WTC11 (cell line): ENCODE measurements at regions not wholly inside any gene's neighbourhood (a gene's known extent, or its start where the extent isn't known, plus 50 kb on each side); places are given as distances from the start of the nearest gene placed in this dataset.

Source experiments
- ESRRA ChIP-seq: sonication (generic); formaldehyde crosslinking; IDR thresholded peaks from 2 replicates; pipeline ENCODE4 v1.8.1; 2022; ENCODE audit warnings: mild to moderate bottlenecking, missing genetic modification reagents, borderline replicate concordance
- IRF2 ChIP-seq: sonication (generic); formaldehyde crosslinking; IDR thresholded peaks from 2 replicates; pipeline ENCODE4 v1.8.0; 2022; ENCODE audit warnings: low read depth, missing genetic modification reagents, borderline replicate concordance
- JUN ChIP-seq: sonication (generic); formaldehyde crosslinking; IDR thresholded peaks from 2 replicates; pipeline ENCODE4 v1.8.0; 2023; ENCODE audit warnings: mild to moderate bottlenecking, missing genetic modification reagents
- NR1H2 ChIP-seq: sonication (generic); formaldehyde crosslinking; IDR thresholded peaks from 2 replicates; pipeline ENCODE4 v1.9.0; 2021; ENCODE audit warnings: mild to moderate bottlenecking, moderate library complexity, missing genetic modification reagents
- RORB ChIP-seq: fragments of 250-450 bp; sonication (Bioruptor Pico); IDR thresholded peaks from 2 replicates; pipeline ENCODE4 v1.9.0; 2021; ENCODE audit warnings: mild to moderate bottlenecking
- SP1 ChIP-seq: sonication (generic); formaldehyde crosslinking; conservative IDR thresholded peaks from 2 replicates; pipeline ENCODE4 v1.8.1; 2022; ENCODE audit warnings: missing genetic modification reagents
- TF ChIP-seq, protein P1 (sequence below): sonication (generic); formaldehyde crosslinking; IDR thresholded peaks from 2 replicates; pipeline ENCODE4 v1.8.0; 2023; ENCODE audit warnings: mild to moderate bottlenecking, missing genetic modification reagents
- TF ChIP-seq, protein P2 (sequence below): sonication (generic); formaldehyde crosslinking; IDR thresholded peaks from 2 replicates; pipeline ENCODE4 v1.8.1; 2023; ENCODE audit warnings: mild to moderate bottlenecking, missing genetic modification reagents, borderline replicate concordance
- TF ChIP-seq, protein P3 (sequence below): fragments of 200-600 bp; IDR thresholded peaks from 2 replicates; pipeline ENCODE4 v1.8.0; 2022; ENCODE audit warnings: antibody characterized with exemption
- TF ChIP-seq, protein P4 (sequence below): sonication (generic); formaldehyde crosslinking; IDR thresholded peaks from 2 replicates; pipeline ENCODE4 v1.8.1; 2022; ENCODE audit warnings: low read depth, missing genetic modification reagents, borderline replicate concordance
- TF ChIP-seq, protein P5 (sequence below): sonication (generic); formaldehyde crosslinking; IDR thresholded peaks from 2 replicates; pipeline ENCODE4 v1.8.1; 2023; ENCODE audit warnings: mild to moderate bottlenecking, missing genetic modification reagents, moderate library complexity
- TF ChIP-seq, protein P6 (sequence below): sonication (generic); formaldehyde crosslinking; IDR thresholded peaks from 2 replicates; pipeline ENCODE4 v1.8.1; 2022; ENCODE audit warnings: mild to moderate bottlenecking, moderate library complexity, missing genetic modification reagents
- TF ChIP-seq, protein P7 (sequence below): sonication (generic); formaldehyde crosslinking; IDR thresholded peaks from 2 replicates; pipeline ENCODE4 v1.8.1; 2023; ENCODE audit warnings: mild to moderate bottlenecking, missing genetic modification reagents

DNA sequence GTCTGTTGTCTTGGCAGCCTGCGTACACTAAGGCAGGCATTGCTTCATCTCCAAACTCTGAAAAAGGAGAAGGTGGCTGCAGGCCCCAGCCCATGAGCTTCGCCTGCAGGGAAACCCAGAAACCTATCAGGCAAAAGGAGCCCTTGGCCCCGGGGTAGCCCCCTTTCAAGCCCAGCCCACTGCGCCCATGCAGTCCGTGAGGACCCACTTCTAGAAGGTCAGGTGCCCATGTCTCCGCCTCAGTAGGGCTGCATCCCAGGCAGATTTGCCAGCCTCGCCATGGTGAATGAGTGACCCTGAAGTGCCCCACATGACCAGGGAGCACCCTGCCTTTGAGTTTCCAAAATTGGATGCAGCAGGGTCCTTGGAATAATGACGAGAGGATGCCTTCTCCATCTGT is 1158.4 kb downstream of the BRD1 start:
- TF ChIP-seq, protein P1, sequence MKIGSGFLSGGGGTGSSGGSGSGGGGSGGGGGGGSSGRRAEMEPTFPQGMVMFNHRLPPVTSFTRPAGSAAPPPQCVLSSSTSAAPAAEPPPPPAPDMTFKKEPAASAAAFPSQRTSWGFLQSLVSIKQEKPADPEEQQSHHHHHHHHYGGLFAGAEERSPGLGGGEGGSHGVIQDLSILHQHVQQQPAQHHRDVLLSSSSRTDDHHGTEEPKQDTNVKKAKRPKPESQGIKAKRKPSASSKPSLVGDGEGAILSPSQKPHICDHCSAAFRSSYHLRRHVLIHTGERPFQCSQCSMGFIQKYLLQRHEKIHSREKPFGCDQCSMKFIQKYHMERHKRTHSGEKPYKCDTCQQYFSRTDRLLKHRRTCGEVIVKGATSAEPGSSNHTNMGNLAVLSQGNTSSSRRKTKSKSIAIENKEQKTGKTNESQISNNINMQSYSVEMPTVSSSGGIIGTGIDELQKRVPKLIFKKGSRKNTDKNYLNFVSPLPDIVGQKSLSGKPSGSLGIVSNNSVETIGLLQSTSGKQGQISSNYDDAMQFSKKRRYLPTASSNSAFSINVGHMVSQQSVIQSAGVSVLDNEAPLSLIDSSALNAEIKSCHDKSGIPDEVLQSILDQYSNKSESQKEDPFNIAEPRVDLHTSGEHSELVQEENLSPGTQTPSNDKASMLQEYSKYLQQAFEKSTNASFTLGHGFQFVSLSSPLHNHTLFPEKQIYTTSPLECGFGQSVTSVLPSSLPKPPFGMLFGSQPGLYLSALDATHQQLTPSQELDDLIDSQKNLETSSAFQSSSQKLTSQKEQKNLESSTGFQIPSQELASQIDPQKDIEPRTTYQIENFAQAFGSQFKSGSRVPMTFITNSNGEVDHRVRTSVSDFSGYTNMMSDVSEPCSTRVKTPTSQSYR (CRISPR knock-in tag), result no peak
- TF ChIP-seq, protein P2, sequence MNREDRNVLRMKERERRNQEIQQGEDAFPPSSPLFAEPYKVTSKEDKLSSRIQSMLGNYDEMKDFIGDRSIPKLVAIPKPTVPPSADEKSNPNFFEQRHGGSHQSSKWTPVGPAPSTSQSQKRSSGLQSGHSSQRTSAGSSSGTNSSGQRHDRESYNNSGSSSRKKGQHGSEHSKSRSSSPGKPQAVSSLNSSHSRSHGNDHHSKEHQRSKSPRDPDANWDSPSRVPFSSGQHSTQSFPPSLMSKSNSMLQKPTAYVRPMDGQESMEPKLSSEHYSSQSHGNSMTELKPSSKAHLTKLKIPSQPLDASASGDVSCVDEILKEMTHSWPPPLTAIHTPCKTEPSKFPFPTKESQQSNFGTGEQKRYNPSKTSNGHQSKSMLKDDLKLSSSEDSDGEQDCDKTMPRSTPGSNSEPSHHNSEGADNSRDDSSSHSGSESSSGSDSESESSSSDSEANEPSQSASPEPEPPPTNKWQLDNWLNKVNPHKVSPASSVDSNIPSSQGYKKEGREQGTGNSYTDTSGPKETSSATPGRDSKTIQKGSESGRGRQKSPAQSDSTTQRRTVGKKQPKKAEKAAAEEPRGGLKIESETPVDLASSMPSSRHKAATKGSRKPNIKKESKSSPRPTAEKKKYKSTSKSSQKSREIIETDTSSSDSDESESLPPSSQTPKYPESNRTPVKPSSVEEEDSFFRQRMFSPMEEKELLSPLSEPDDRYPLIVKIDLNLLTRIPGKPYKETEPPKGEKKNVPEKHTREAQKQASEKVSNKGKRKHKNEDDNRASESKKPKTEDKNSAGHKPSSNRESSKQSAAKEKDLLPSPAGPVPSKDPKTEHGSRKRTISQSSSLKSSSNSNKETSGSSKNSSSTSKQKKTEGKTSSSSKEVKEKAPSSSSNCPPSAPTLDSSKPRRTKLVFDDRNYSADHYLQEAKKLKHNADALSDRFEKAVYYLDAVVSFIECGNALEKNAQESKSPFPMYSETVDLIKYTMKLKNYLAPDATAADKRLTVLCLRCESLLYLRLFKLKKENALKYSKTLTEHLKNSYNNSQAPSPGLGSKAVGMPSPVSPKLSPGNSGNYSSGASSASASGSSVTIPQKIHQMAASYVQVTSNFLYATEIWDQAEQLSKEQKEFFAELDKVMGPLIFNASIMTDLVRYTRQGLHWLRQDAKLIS (CRISPR knock-in tag), result no peak
- TF ChIP-seq ESRRA (CRISPR knock-in tag) (no peak), SP1 (CRISPR knock-in tag) (no peak), JUN (CRISPR knock-in tag) (no peak), NR1H2 (no peak), IRF2 (CRISPR knock-in tag) (no peak), RORB (CRISPR knock-in tag) (no peak)
- TF ChIP-seq, protein P3, sequence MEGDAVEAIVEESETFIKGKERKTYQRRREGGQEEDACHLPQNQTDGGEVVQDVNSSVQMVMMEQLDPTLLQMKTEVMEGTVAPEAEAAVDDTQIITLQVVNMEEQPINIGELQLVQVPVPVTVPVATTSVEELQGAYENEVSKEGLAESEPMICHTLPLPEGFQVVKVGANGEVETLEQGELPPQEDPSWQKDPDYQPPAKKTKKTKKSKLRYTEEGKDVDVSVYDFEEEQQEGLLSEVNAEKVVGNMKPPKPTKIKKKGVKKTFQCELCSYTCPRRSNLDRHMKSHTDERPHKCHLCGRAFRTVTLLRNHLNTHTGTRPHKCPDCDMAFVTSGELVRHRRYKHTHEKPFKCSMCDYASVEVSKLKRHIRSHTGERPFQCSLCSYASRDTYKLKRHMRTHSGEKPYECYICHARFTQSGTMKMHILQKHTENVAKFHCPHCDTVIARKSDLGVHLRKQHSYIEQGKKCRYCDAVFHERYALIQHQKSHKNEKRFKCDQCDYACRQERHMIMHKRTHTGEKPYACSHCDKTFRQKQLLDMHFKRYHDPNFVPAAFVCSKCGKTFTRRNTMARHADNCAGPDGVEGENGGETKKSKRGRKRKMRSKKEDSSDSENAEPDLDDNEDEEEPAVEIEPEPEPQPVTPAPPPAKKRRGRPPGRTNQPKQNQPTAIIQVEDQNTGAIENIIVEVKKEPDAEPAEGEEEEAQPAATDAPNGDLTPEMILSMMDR, result no peak
- TF ChIP-seq, protein P4, sequence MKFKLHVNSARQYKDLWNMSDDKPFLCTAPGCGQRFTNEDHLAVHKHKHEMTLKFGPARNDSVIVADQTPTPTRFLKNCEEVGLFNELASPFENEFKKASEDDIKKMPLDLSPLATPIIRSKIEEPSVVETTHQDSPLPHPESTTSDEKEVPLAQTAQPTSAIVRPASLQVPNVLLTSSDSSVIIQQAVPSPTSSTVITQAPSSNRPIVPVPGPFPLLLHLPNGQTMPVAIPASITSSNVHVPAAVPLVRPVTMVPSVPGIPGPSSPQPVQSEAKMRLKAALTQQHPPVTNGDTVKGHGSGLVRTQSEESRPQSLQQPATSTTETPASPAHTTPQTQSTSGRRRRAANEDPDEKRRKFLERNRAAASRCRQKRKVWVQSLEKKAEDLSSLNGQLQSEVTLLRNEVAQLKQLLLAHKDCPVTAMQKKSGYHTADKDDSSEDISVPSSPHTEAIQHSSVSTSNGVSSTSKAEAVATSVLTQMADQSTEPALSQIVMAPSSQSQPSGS (CRISPR knock-in tag), result no peak
- TF ChIP-seq, protein P5, sequence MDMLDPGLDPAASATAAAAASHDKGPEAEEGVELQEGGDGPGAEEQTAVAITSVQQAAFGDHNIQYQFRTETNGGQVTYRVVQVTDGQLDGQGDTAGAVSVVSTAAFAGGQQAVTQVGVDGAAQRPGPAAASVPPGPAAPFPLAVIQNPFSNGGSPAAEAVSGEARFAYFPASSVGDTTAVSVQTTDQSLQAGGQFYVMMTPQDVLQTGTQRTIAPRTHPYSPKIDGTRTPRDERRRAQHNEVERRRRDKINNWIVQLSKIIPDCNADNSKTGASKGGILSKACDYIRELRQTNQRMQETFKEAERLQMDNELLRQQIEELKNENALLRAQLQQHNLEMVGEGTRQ (CRISPR knock-in tag), result no peak
- TF ChIP-seq, protein P6, sequence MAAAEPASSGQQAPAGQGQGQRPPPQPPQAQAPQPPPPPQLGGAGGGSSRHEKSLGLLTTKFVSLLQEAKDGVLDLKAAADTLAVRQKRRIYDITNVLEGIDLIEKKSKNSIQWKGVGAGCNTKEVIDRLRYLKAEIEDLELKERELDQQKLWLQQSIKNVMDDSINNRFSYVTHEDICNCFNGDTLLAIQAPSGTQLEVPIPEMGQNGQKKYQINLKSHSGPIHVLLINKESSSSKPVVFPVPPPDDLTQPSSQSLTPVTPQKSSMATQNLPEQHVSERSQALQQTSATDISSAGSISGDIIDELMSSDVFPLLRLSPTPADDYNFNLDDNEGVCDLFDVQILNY, result no peak
- TF ChIP-seq, protein P7, sequence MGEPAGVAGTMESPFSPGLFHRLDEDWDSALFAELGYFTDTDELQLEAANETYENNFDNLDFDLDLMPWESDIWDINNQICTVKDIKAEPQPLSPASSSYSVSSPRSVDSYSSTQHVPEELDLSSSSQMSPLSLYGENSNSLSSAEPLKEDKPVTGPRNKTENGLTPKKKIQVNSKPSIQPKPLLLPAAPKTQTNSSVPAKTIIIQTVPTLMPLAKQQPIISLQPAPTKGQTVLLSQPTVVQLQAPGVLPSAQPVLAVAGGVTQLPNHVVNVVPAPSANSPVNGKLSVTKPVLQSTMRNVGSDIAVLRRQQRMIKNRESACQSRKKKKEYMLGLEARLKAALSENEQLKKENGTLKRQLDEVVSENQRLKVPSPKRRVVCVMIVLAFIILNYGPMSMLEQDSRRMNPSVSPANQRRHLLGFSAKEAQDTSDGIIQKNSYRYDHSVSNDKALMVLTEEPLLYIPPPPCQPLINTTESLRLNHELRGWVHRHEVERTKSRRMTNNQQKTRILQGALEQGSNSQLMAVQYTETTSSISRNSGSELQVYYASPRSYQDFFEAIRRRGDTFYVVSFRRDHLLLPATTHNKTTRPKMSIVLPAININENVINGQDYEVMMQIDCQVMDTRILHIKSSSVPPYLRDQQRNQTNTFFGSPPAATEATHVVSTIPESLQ (CRISPR knock-in tag), result no peak
